Endothelial cell of umbilical vein (primary cell): ENCODE measurements at regions not wholly inside any gene's neighbourhood (a gene's known extent, or its start where the extent isn't known, plus 50 kb on each side); places are given as distances from the start of the nearest gene placed in this dataset.

Source experiments
- BruUV-seq: library from RNA; stranded (reverse); fragments of 400-500 nt; replicated peaks from 2 replicates; lab custom pipeline; 2021; lab: Mats Ljungman, UMichigan
- CTCF ChIA-PET: fragments of 300-600, 350-600 bp; sonication (Branson Sonifier 250); formaldehyde crosslinking; loops from one replicate; lab custom pipeline; 2021; ENCODE audit warnings: antibody characterized with exemption, inconsistent platforms; lab: Charles Lee
- POLR2A ChIA-PET: fragments of 300-600, 350-600 bp; sonication (Branson Sonifier 250); formaldehyde crosslinking; loops from one replicate; lab custom pipeline; 2021; ENCODE audit warnings: antibody characterized with exemption, inconsistent platforms; lab: Charles Lee
- DNase-seq: peaks from one replicate; pipeline ENCODE4 v3.0.0-alpha.2; 2011; ENCODE audit warnings: low read depth, low spot score
- FAIRE-seq: peaks from 2 replicates; lab custom pipeline; 2011; peaks lifted over from hg19 to GRCh38; lab: Jason Lieb, UNC
- H2AFZ ChIP-seq: 2 replicates; pipeline ENCODE4 v1.6.0; 2012; ENCODE audit warnings: low read depth, low read length, control low read depth, inconsistent platforms
- H3K27ac ChIP-seq: 2 replicates; pipeline ENCODE4 v1.5.1; 2011; ENCODE audit warnings: low read depth, mild to moderate bottlenecking, control low read depth, low read length, moderate library complexity; ENCODE audit not compliant: insufficient read depth
- H3K27me3 ChIP-seq, 2 experiments: 2 replicates each; pipeline versions ENCODE4 v1.6.0 to v1.6.1; 2011; ENCODE audit warnings: low read length in 2 of 2, mixed read lengths in 1 of 2; ENCODE audit not compliant: control insufficient read depth in 2 of 2, insufficient read depth in 2 of 2
- H3K36me3 ChIP-seq, 2 experiments: 2 replicates in 1 of 2; 3 replicates in 1 of 2; pipeline ENCODE4 v1.5.1; 2011; ENCODE audit warnings: low read length in 2 of 2, mild to moderate bottlenecking in 1 of 2, moderate library complexity in 1 of 2; ENCODE audit not compliant: control insufficient read depth in 2 of 2, insufficient read depth in 2 of 2; ENCODE audit errors: extremely low read depth in 1 of 2
- H3K4me1 ChIP-seq: 3 replicates; pipeline ENCODE4 v1.5.1; 2011; ENCODE audit warnings: mild to moderate bottlenecking, low read length; ENCODE audit not compliant: control insufficient read depth, insufficient read depth; ENCODE audit errors: extremely low read depth
- H3K4me2 ChIP-seq: 2 replicates; pipeline ENCODE4 v1.6.1; 2011; ENCODE audit warnings: low read length, control low read depth, mixed read lengths; ENCODE audit not compliant: insufficient read depth
- H3K4me3 ChIP-seq, 3 experiments: fragments of 200-600 bp in 1 of 3; sonication (generic), shearing (Covaris generic) in 1 of 3; replicated peaks in 1 of 3; 2 replicates each; pipeline ENCODE4 v1.5.1; 2011 to 2016; ENCODE audit warnings: control low read depth in 3 of 3, low read length in 3 of 3, mild to moderate bottlenecking in 2 of 3, inconsistent platforms in 1 of 3, low read depth in 1 of 3, moderate library complexity in 1 of 3; ENCODE audit not compliant: insufficient read depth in 1 of 3
- H3K79me2 ChIP-seq: 2 replicates; pipeline ENCODE4 v1.6.0; 2012; ENCODE audit warnings: low read length, inconsistent platforms; ENCODE audit not compliant: control insufficient read depth, insufficient read depth
- H3K9ac ChIP-seq: replicated peaks from 2 replicates; pipeline ENCODE3; 2011; ENCODE audit warnings: low read length, control low read depth; ENCODE audit not compliant: insufficient read depth; ENCODE audit errors: extremely low read depth
- H3K9me1 ChIP-seq: replicated peaks from 3 replicates; pipeline ENCODE4 v1.6.0; 2011; ENCODE audit warnings: mild to moderate bottlenecking, low read length; ENCODE audit not compliant: control insufficient read depth, insufficient read depth; ENCODE audit errors: extremely low read depth
- H3K9me3 ChIP-seq: replicated peaks from 2 replicates; pipeline ENCODE4 v1.5.1; 2012; ENCODE audit warnings: low read length, inconsistent platforms; ENCODE audit not compliant: control insufficient read depth, insufficient read depth
- H4K20me1 ChIP-seq: replicated peaks from 2 replicates; pipeline ENCODE3; 2011; ENCODE audit warnings: mild to moderate bottlenecking, low read length; ENCODE audit not compliant: control insufficient read depth, insufficient read depth; ENCODE audit errors: extremely low read depth
- CTCF ChIP-seq, 2 donors: IDR thresholded peaks; 1 replicate in 1 of 2; 2 replicates in 1 of 2; pipeline ENCODE4 v1.5.1; 2011; ENCODE audit warnings: low read length in 2 of 2, mild to moderate bottlenecking in 2 of 2, moderate library complexity in 2 of 2, control low read depth in 1 of 2, inconsistent platforms in 1 of 2, low read depth in 1 of 2; ENCODE audit not compliant: insufficient read depth in 1 of 2; ENCODE audit errors: extremely low read depth in 1 of 2
- EZH2 ChIP-seq: IDR thresholded peaks from 2 replicates; pipeline ENCODE4 v1.6.1; 2012; ENCODE audit warnings: borderline replicate concordance, low read depth, mild to moderate bottlenecking, moderate library complexity, low read length, inconsistent platforms; ENCODE audit not compliant: severe bottlenecking
- FOS ChIP-seq: IDR thresholded peaks from 2 replicates; pipeline ENCODE4 v1.6.1; 2011; ENCODE audit warnings: mild to moderate bottlenecking, low read length, moderate library complexity, borderline replicate concordance; ENCODE audit not compliant: insufficient read depth
- GATA2 ChIP-seq: IDR thresholded peaks from 2 replicates; pipeline ENCODE4 v1.7.0; 2011; ENCODE audit warnings: low read depth, mild to moderate bottlenecking, moderate library complexity, mixed read lengths, low read length; ENCODE audit not compliant: insufficient read length, insufficient read depth
- JUN ChIP-seq: IDR thresholded peaks from 2 replicates; pipeline ENCODE4 v1.6.1; 2011; ENCODE audit warnings: borderline replicate concordance, low read depth; ENCODE audit not compliant: insufficient read length, insufficient read depth
- MAX ChIP-seq: IDR thresholded peaks from 2 replicates; pipeline ENCODE4 v1.6.1; 2011; ENCODE audit not compliant: insufficient read depth, insufficient read length
- MYC ChIP-seq: IDR thresholded peaks from one replicate; pipeline ENCODE4 v1.6.1; 2011; ENCODE audit warnings: mild to moderate bottlenecking, low read depth, low read length
- POLR2A ChIP-seq: IDR thresholded peaks from 2 replicates; pipeline ENCODE4 v1.6.1; 2012; ENCODE audit warnings: low read depth, mild to moderate bottlenecking, control low read depth, low read length
- POLR2AphosphoS5 ChIP-seq: IDR thresholded peaks from 2 replicates; pipeline ENCODE4 v1.6.1; 2012; ENCODE audit warnings: low read depth, mild to moderate bottlenecking, control low read depth, low read length, moderate library complexity; ENCODE audit not compliant: insufficient read depth
- dilution Hi-C: fragments of 300-500 bp; cut with MboI; formaldehyde crosslinking; loops from one replicate; pipeline ENCODE4 v1.15.0; 2019; ENCODE audit warnings: low sequenced_read_pairs; ENCODE audit not compliant: extremely low pct_ligation_motif_present
- intact Hi-C: fragments of 100-400 bp; cut with micrococcal nuclease; formaldehyde crosslinking; loops from one replicate; pipeline ENCODE4 v1.10.0; 2022

- Histone ChIP-seq H4K20me1 (no peaks in the 10 kb centered on the region), H3K27ac (no peak overlapping the region), H3K79me2 (no peaks in the 10 kb centered on the region), H3K27me3 (no peaks in the 10 kb centered on the region), H3K9ac (no peak overlapping the region), H3K36me3 (no peaks in the 10 kb centered on the region), H3K4me3 (no peak overlapping the region), H3K4me1 (no peaks in the 10 kb centered on the region), H2AFZ (no peak overlapping the region), H3K4me2 (no peak overlapping the region), H3K9me3 (no peaks in the 10 kb centered on the region), H3K9me1 (no peaks in the 10 kb centered on the region)
- TF ChIP-seq POLR2AphosphoS5 (no peak), EZH2 (no peak), GATA2 (no peak)
- POLR2A ChIA-PET = no interaction called here
- FAIRE-seq = no peak
- DNase-seq = no peak
- intact Hi-C loops = no loop called here
- dilution Hi-C loops = no loop called here
- BruUV-seq = no TSS peak
- CTCF ChIA-PET = interaction anchor here (1.3 kb wide), 1 partner anchor 9 kb away, joined by 3 read pairs; no protein-coding TSS in a partner anchor
These were observed 119.6 kb upstream of the BANK1 start for GRCh38 chr4:101670897-101671296.

DNA sequence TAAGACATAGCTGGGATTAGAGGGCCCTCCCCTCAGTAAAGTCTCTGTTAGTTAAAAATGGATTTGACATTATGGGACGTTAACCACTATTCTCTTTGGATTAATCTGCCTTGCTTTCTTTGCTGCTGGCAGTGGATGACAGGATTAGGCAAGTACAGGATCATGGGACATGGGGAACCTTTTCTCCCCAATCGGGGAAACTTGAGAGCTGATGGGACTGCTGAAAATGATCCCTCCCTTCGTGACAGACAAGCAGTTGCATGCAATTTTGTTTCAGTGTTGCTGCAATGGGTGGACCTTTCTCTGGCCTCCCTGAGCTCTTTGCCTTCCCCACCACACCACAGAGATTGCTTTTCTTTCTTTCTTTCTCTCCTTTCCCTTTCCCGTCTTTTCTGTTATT lies 120.2 kb upstream of the BANK1 start:
- H3K27me3 ChIP-seq = no peaks in the 10 kb centered on the region
- H3K9me1 ChIP-seq = no peaks in the 10 kb centered on the region
- H2AFZ ChIP-seq = no peak overlapping the region
- H3K27ac ChIP-seq = no peak overlapping the region
- TF ChIP-seq POLR2AphosphoS5 (no peak), POLR2A (no peak), GATA2 (no peak), FOS (no peak), CTCF (IDR thresholded peaks at IDR 0.05; ENCODE audit: extremely low read depth in 1 of 2, insufficient read depth in 1 of 2, low read depth in 1 of 2, low read length in 2 of 2) (no peak), MYC (no peak), EZH2 (no peak), MAX (no peak), JUN (no peak)
- H3K36me3 ChIP-seq = no peaks in the 10 kb centered on the region
- no peak overlapping the region for H3K4me2 ChIP-seq
- no peak for FAIRE-seq
- H4K20me1 ChIP-seq = no peaks in the 10 kb centered on the region
- no peak overlapping the region for H3K9ac ChIP-seq
- H3K9me3 ChIP-seq = no peaks in the 10 kb centered on the region
- H3K4me1 ChIP-seq = no peaks in the 10 kb centered on the region
- no TSS peak for BruUV-seq
- intact Hi-C loops = no loop called here
- ChIA-PET CTCF (interaction anchor here (1.3 kb wide), 1 partner anchor 8 kb away, joined by 3 read pairs; no protein-coding TSS in a partner anchor), POLR2A (no interaction called here)
- H3K79me2 ChIP-seq = no peaks in the 10 kb centered on the region
- dilution Hi-C loops = no loop called here
- no peak for DNase-seq
- H3K4me3 ChIP-seq = no peak overlapping the region
